HG03378 (cell line): ENCODE measurements at regions not wholly inside any gene's neighbourhood (a gene's known extent, or its start where the extent isn't known, plus 50 kb on each side); places are given as distances from the start of the nearest gene placed in this dataset.
"Not testable (repeated sequence)": the region's sequence is repeated elsewhere in the genome, so short reads cannot be mapped to it uniquely, and the experiment has no call there.

Source experiments
- ATAC-seq: cut with Tn5 transposase; IDR thresholded peaks from one replicate; pipeline ENCODE4 v1.9.1; 2021; ENCODE audit warnings: mild to moderate bottlenecking, moderate library complexity; ENCODE audit not compliant: unreplicated experiment

GRCh38 chr16:79954921-79955705, 354.6 kb upstream of the MAF start:
- no peak for ATAC-seq

GRCh38 chr16:79950932-79951719, 350.6 kb upstream of the MAF start:
- no peak for ATAC-seq

GRCh38 chr16:79949417-79949816, 348.9 kb upstream of the MAF start:
- ATAC-seq = no peak

GRCh38 chr16:79947771-79948170, 347.2 kb upstream of the MAF start:
- no peak for ATAC-seq

- ATAC-seq = no peak
These were observed 345.7 kb upstream of the MAF start for GRCh38 chr16:79946252-79946651.

GRCh38 chr16:79943736-79944135, 343.2 kb upstream of the MAF start:
- no peak for ATAC-seq

- no peak for ATAC-seq
These were observed 338.0 kb upstream of the MAF start for GRCh38 chr16:79938575-79938974.

- ATAC-seq = not testable (repeated sequence)
These were observed 337.1 kb upstream of the MAF start for GRCh38 chr16:79937671-79938070.

GRCh38 chr16:79933603-79934002, 333.1 kb upstream of the MAF start:
- no peak for ATAC-seq

- no peak for ATAC-seq
These were observed 332.0 kb upstream of the MAF start for GRCh38 chr16:79932572-79932971.

- no peak for ATAC-seq
These were observed 331.2 kb upstream of the MAF start for GRCh38 chr16:79931721-79932120.

GRCh38 chr16:79929260-79929965, 328.9 kb upstream of the MAF start:
- no peak for ATAC-seq

- no peak for ATAC-seq
These were observed 327.8 kb upstream of the MAF start for GRCh38 chr16:79928142-79928873.

- no peak for ATAC-seq
These were observed 326.1 kb upstream of the MAF start for GRCh38 chr16:79926451-79927205.

- ATAC-seq = no peak
These were observed 322.9 kb upstream of the MAF start for GRCh38 chr16:79923431-79923830.

GRCh38 chr16:79920685-79921084, 320.1 kb upstream of the MAF start:
- ATAC-seq = no peak

GRCh38 chr16:79918916-79919315, 318.4 kb upstream of the MAF start:
- no peak for ATAC-seq

GRCh38 chr16:79915761-79916160, 315.2 kb upstream of the MAF start:
- no peak for ATAC-seq

- no peak for ATAC-seq
These were observed 314.6 kb upstream of the MAF start for GRCh38 chr16:79914961-79915720.
